GM12873 (cell line): ENCODE measurements at regions not wholly inside any gene's neighbourhood (a gene's known extent, or its start where the extent isn't known, plus 50 kb on each side); places are given as distances from the start of the nearest gene placed in this dataset.

ENCODE experiments used
- CTCF ChIP-seq: IDR thresholded peaks from 2 replicates; pipeline ENCODE4 v1.5.1; 2012; ENCODE audit warnings: low read depth, mild to moderate bottlenecking, moderate library complexity, low read length, control low read depth; ENCODE audit not compliant: insufficient read depth; ENCODE audit errors: missing control alignments

DNA sequence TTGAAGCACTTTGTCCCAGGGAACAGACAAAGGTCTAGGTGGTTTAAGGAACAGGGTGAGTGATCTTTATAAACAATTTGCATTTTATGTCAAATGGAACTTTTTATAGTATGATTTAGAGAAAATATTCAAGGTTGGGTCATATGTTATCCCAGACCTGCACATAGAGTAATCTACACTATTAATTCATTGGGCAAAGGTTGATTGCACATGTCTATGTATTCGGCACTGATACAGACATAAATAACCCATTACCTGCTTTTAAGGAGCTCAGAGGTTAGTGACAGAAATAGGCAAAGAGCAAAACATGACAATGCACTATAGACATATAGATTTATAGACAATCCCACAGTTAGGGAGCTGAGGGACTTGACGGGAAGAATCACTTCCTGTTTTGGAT, 141.5 kb upstream of the UBASH3B start:
- TF ChIP-seq CTCF: no peak

GRCh38 chr11:122513328-122513727, 142.2 kb upstream of the UBASH3B start:
- no peak for TF ChIP-seq CTCF

- TF ChIP-seq CTCF: no peak
These were observed 142.8 kb upstream of the UBASH3B start for GRCh38 chr11:122512688-122513087.

- TF ChIP-seq CTCF: no peak
These were observed 145.6 kb upstream of the UBASH3B start for GRCh38 chr11:122509899-122510298.

- no peak for TF ChIP-seq CTCF
These were observed 146.4 kb upstream of the UBASH3B start for GRCh38 chr11:122509091-122509490.

GRCh38 chr11:122505304-122506006, 150.1 kb upstream of the UBASH3B start:
- TF ChIP-seq CTCF: peak; percentile 87

- no peak for TF ChIP-seq CTCF
These were observed 161.3 kb upstream of the UBASH3B start for GRCh38 chr11:122494221-122494620.
